Stomach smooth muscle (tissue), 2 donors: ENCODE measurements at regions not wholly inside any gene's neighbourhood (a gene's known extent, or its start where the extent isn't known, plus 50 kb on each side); places are given as distances from the start of the nearest gene placed in this dataset.
A peak's percentile ranks its signal among the peaks of the same experiment; 100 is the strongest.

Source experiments
- H3K27ac ChIP-seq: one replicate; pipeline ENCODE4 v1.7.0; 2013; ENCODE audit warnings: mild to moderate bottlenecking, low read length, inconsistent platforms
- H3K27me3 ChIP-seq, 2 donors: one replicate each; pipeline ENCODE4 v1.7.0; 2013; ENCODE audit warnings: low read length in 2 of 2; ENCODE audit not compliant: insufficient read depth in 2 of 2, control insufficient read depth in 1 of 2
- H3K36me3 ChIP-seq, 2 donors: one replicate each; pipeline ENCODE4 v1.7.0; 2013; ENCODE audit warnings: low read length in 2 of 2; ENCODE audit not compliant: control insufficient read depth in 2 of 2, insufficient read depth in 2 of 2
- H3K4me1 ChIP-seq: one replicate; pipeline ENCODE4 v1.7.0; 2013; ENCODE audit warnings: low read length; ENCODE audit not compliant: control insufficient read depth, insufficient read depth
- H3K4me3 ChIP-seq, 2 donors: one replicate each; pipeline ENCODE4 v1.7.0; 2013; ENCODE audit warnings: low read length in 2 of 2
- H3K9ac ChIP-seq, 2 donors: one replicate each; pipeline ENCODE4 v1.7.0; 2013; ENCODE audit warnings: low read length in 2 of 2, mild to moderate bottlenecking in 1 of 2
- H3K9me3 ChIP-seq, 2 donors: one replicate each; pipeline ENCODE4 v1.7.0; 2013; ENCODE audit warnings: low read length in 2 of 2; ENCODE audit not compliant: control insufficient read depth in 2 of 2
- donor health status: healthy.
- donor health status: Pancreatic carcinoma.

GRCh38 chr9:15033316-15033715 lies 123.1 kb upstream of the FREM1 start:
- Histone ChIP-seq H3K27ac (no peak overlapping the region), H3K4me3 (no peak overlapping the region), H3K9ac (no peak overlapping the region), H3K36me3 (no peaks in the 10 kb centered on the region), H3K27me3 (no peaks in the 10 kb centered on the region), H3K9me3 (no peaks in the 10 kb centered on the region), H3K4me1 (no peaks in the 10 kb centered on the region)

GRCh38 chr9:15032860-15033259 lies 122.6 kb upstream of the FREM1 start:
- Histone ChIP-seq H3K36me3 (no peaks in the 10 kb centered on the region), H3K9me3 (no peaks in the 10 kb centered on the region), H3K4me1 (no peaks in the 10 kb centered on the region), H3K27ac (no peak overlapping the region), H3K9ac (no peak overlapping the region), H3K4me3 (no peak overlapping the region), H3K27me3 (no peaks in the 10 kb centered on the region)

GRCh38 chr9:15021146-15021545 lies 110.9 kb upstream of the FREM1 start:
- Histone ChIP-seq H3K27me3 (no peaks in the 10 kb centered on the region), H3K4me3 (no peak overlapping the region), H3K36me3 (no peaks in the 10 kb centered on the region), H3K4me1 (no peaks in the 10 kb centered on the region), H3K9ac (no peak overlapping the region), H3K27ac (no peak overlapping the region), H3K9me3 (no peaks in the 10 kb centered on the region)

- no peak overlapping the region for H3K4me3 ChIP-seq
- H3K9ac ChIP-seq: no peak overlapping the region
- H3K36me3 ChIP-seq: no peaks in the 10 kb centered on the region
- no peaks in the 10 kb centered on the region for H3K27me3 ChIP-seq
- no peaks in the 10 kb centered on the region for H3K9me3 ChIP-seq
- H3K4me1 ChIP-seq: no peaks in the 10 kb centered on the region
- H3K27ac ChIP-seq: no peak overlapping the region
Observed at GRCh38 chr9:15018096-15018637, 107.9 kb upstream of the FREM1 start.

GRCh38 chr9:15010581-15010980 lies 100.4 kb upstream of the FREM1 start:
- H3K9ac ChIP-seq: no peak overlapping the region
- no peak overlapping the region for H3K27ac ChIP-seq
- no peaks in the 10 kb centered on the region for H3K9me3 ChIP-seq
- H3K27me3 ChIP-seq: no peaks in the 10 kb centered on the region
- H3K4me1 ChIP-seq: no peaks in the 10 kb centered on the region
- H3K36me3 ChIP-seq: no peaks in the 10 kb centered on the region
- no peak overlapping the region for H3K4me3 ChIP-seq

GRCh38 chr9:15007698-15008097 lies 97.5 kb upstream of the FREM1 start:
- H3K36me3 ChIP-seq: no peaks in the 10 kb centered on the region

GRCh38 chr9:14994738-14995137 lies 84.5 kb upstream of the FREM1 start:
- H3K4me3 ChIP-seq: no peak overlapping the region
- H3K9ac ChIP-seq: no peak overlapping the region
- peaks cover 3% of the 10 kb centered on the region for H3K4me1 ChIP-seq
- H3K27ac ChIP-seq: no peak overlapping the region
- no peaks in the 10 kb centered on the region for H3K27me3 ChIP-seq
- H3K9me3 ChIP-seq: no peaks in the 10 kb centered on the region
- no peaks in the 10 kb centered on the region for H3K36me3 ChIP-seq

More at GRCh38 chr9:15007698-15008097, 97.5 kb upstream of the FREM1 start:
- Histone ChIP-seq H3K9me3 (no peaks in the 10 kb centered on the region), H3K4me1 (no peaks in the 10 kb centered on the region), H3K9ac (no peak overlapping the region), H3K4me3 (no peak overlapping the region), H3K27ac (no peak overlapping the region), H3K27me3 (no peaks in the 10 kb centered on the region)

- H3K9me3 ChIP-seq: no peaks in the 10 kb centered on the region
- H3K27ac ChIP-seq: no peak overlapping the region
- H3K4me1 ChIP-seq: peaks cover 3% of the 10 kb centered on the region
- H3K36me3 ChIP-seq: no peaks in the 10 kb centered on the region
- peak overlapping the region; percentile 4 to 83 for H3K4me3 ChIP-seq
- H3K9ac ChIP-seq: no peak overlapping the region
- H3K27me3 ChIP-seq: no peaks in the 10 kb centered on the region
Observed at GRCh38 chr9:14993901-14994554, 83.8 kb upstream of the FREM1 start.

GRCh38 chr9:14993061-14993800 lies 83.0 kb upstream of the FREM1 start:
- H3K9me3 ChIP-seq: no peaks in the 10 kb centered on the region
- peaks cover 3% of the 10 kb centered on the region for H3K4me1 ChIP-seq
- H3K27me3 ChIP-seq: no peaks in the 10 kb centered on the region
- H3K36me3 ChIP-seq: no peaks in the 10 kb centered on the region
- H3K9ac ChIP-seq: peak overlapping the region; percentile 42 to 54
- H3K27ac ChIP-seq: no peak overlapping the region
- H3K4me3 ChIP-seq: peak overlapping the region; percentile 76 to 83

- Histone ChIP-seq H3K4me1 (peaks cover 3% of the 10 kb centered on the region), H3K27ac (no peak overlapping the region), H3K36me3 (no peaks in the 10 kb centered on the region), H3K9me3 (no peaks in the 10 kb centered on the region), H3K9ac (peak overlapping the region; percentile 42 to 54), H3K4me3 (peak overlapping the region; percentile 76 to 83), H3K27me3 (no peaks in the 10 kb centered on the region)
Observed at GRCh38 chr9:14992516-14992915, 82.3 kb upstream of the FREM1 start.

- Histone ChIP-seq H3K27ac (no peak overlapping the region), H3K4me3 (no peak overlapping the region), H3K9ac (no peak overlapping the region)
Observed at GRCh38 chr9:14992081-14992480, 81.9 kb upstream of the FREM1 start.

More at GRCh38 chr9:14992081-14992480, 81.9 kb upstream of the FREM1 start:
- Histone ChIP-seq H3K36me3 (no peaks in the 10 kb centered on the region), H3K9me3 (no peaks in the 10 kb centered on the region), H3K4me1 (peaks cover 3% of the 10 kb centered on the region), H3K27me3 (no peaks in the 10 kb centered on the region)
